GM12892 (cell line): ENCODE measurements at regions not wholly inside any gene's neighbourhood (a gene's known extent, or its start where the extent isn't known, plus 50 kb on each side); places are given as distances from the start of the nearest gene placed in this dataset.

Source experiments
- POLR2AphosphoS5 ChIP-seq: IDR thresholded peaks from 2 replicates; pipeline ENCODE4 v1.6.1; 2011; ENCODE audit warnings: low read depth, low read length, control low read depth
- TAF1 ChIP-seq: IDR thresholded peaks from 2 replicates; pipeline ENCODE4 v1.6.1; 2011; ENCODE audit warnings: low read depth, mild to moderate bottlenecking, control low read depth, low read length, borderline replicate concordance

- TF ChIP-seq POLR2AphosphoS5 = no peak
- TF ChIP-seq TAF1 = no peak
Measured at GRCh38 chr1:178579095-178579494, 66.2 kb downstream of the TEX35 start.
